ENCODE measurements at regions not wholly inside any gene's neighbourhood (a gene's known extent, or its start where the extent isn't known, plus 50 kb on each side); places are given as distances from the start of the nearest gene placed in this dataset.

DNA sequence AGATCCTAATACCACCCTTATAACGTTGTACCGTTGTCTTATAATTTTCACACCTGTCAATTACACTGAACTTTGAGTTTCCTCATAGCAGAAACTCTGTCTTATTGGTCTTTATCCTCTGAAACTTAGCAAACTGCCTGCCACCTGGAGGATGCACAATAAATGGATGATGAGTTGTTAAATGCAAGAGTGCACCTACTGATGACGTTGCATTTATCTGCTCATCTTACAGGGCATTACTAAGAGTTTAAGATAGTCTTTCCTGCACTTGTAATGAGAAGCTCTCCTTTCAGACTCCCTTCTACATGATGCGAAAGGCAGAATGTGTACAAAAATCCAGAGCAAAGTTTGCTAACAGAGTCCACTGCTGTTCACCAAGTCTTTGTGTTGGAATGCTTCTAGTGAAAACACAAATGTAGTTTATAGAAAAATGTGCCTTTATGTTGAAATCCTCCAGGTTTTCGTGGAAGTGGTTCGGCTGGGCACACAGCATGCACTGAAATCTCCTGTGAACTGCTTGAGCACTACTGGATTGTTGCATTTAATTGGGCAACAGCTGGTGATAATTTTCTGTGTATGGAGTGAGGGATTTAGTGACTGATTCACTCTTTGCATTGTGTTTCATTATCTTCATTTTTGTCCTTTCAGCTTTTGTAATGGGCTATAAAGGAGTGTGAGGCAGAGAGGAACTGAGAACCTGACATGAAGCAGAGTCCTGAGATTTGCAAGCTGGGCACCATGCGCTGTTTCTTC is 665.8 kb upstream of the ID2 start:
- no peaks in the 10 kb centered on the region for H3K9me3 ChIP-seq (ENCODE audit: control insufficient read depth, low read depth, low read length)
- WGBS (ENCODE audit: insufficient coverage, low lambda C conversion rate), result 67% methylated on average over 1 of the region's 7 CpGs
- no peak overlapping the region for H3K4me3 ChIP-seq (ENCODE audit: low read length)
- H3K36me3 ChIP-seq (ENCODE audit: control insufficient read depth, insufficient read depth, low read length), result no peaks in the 10 kb centered on the region
- DNase-seq, result peak in 1 of 2 donors; percentile 27
- H3K27me3 ChIP-seq (ENCODE audit: control insufficient read depth, insufficient read depth, low read length), result no peaks in the 10 kb centered on the region
- H3K27ac ChIP-seq (ENCODE audit: low read length), result no peak overlapping the region
- no peaks in the 10 kb centered on the region for H3K4me1 ChIP-seq (ENCODE audit: control insufficient read depth, insufficient read depth, low read length)

DNA sequence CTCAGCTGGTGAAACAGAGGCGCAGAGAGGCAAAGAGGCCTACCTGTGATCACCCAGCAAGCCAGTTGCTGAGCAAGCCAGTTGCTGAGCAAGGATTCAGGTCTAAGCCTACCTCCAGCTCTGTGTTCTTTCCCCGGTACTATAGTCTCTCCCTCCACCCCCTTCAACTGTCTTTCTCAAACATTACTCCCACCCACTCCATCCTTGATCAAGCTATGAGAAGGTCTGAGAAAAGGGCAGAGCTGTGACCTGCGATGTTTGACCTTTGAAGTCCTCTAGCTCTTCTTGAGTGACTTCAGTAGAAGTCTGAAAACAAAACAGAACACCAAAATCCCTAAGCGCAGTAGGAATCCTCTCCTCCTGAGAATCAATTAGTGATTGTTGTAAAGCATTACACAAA is 665.2 kb upstream of the ID2 start:
- no peaks in the 10 kb centered on the region for H3K4me1 ChIP-seq (ENCODE audit: control insufficient read depth, insufficient read depth, low read length)
- no peaks in the 10 kb centered on the region for H3K27me3 ChIP-seq (ENCODE audit: control insufficient read depth, insufficient read depth, low read length)
- DNase-seq, result no peak
- H3K27ac ChIP-seq (ENCODE audit: low read length), result no peak overlapping the region
- no peak overlapping the region for H3K4me3 ChIP-seq (ENCODE audit: low read length)
- WGBS (ENCODE audit: insufficient coverage, low lambda C conversion rate), result no CpG with 5 or more reads among the region's 4 CpGs
- H3K36me3 ChIP-seq (ENCODE audit: control insufficient read depth, insufficient read depth, low read length), result no peaks in the 10 kb centered on the region
- H3K9me3 ChIP-seq (ENCODE audit: control insufficient read depth, low read depth, low read length), result no peaks in the 10 kb centered on the region

DNA sequence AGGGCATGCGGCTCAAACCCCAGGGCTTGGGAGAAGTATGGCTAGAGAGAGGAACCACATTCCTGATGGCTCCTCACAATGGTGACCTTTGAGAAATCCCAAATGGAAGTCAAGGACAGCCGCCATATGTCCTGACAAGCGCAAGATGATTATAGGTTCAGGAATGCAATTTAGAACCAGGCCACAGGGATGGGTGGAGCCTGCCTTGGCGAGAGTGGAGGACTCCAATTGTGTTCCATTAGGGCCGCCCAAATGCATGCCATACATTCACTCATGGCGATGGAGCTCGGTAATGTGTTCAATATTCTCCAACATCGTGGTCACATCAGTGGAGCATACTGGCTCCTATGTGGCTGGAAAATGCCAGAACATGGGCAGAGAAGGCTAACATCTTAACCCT is 662.9 kb upstream of the ID2 start:
- no peak for DNase-seq
- no peak overlapping the region for H3K4me3 ChIP-seq (ENCODE audit: low read length)
- 100% methylated on average over 1 of the region's 8 CpGs for WGBS (ENCODE audit: insufficient coverage, low lambda C conversion rate)
- no peaks in the 10 kb centered on the region for H3K27me3 ChIP-seq (ENCODE audit: control insufficient read depth, insufficient read depth, low read length)
- no peaks in the 10 kb centered on the region for H3K4me1 ChIP-seq (ENCODE audit: control insufficient read depth, insufficient read depth, low read length)
- H3K36me3 ChIP-seq (ENCODE audit: control insufficient read depth, insufficient read depth, low read length), result no peaks in the 10 kb centered on the region
- H3K27ac ChIP-seq (ENCODE audit: low read length), result no peak overlapping the region
- H3K9me3 ChIP-seq (ENCODE audit: control insufficient read depth, low read depth, low read length), result no peaks in the 10 kb centered on the region

DNA sequence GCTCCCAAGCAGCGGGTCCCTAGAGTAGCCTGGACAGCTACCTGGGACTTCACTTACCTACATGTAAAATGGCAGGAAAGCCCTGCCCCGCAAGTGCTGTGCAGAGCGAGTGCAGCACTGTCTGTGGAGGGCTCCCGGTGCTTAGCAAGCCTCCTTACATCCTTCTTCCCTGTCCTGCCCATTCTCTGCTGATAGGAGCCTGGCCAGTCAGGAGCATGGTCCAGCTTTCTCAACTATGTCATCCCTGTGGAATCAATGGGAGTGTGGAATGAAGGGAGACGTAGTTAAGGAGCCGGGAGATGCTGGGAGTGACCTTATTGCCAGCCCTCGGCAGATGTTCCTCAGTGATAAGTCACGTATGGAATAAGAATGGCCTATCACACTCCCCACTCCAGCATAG is 661.9 kb upstream of the ID2 start:
- no peaks in the 10 kb centered on the region for H3K36me3 ChIP-seq (ENCODE audit: control insufficient read depth, insufficient read depth, low read length)
- WGBS (ENCODE audit: insufficient coverage, low lambda C conversion rate), result 60% methylated on average over 1 of the region's 8 CpGs

DNA sequence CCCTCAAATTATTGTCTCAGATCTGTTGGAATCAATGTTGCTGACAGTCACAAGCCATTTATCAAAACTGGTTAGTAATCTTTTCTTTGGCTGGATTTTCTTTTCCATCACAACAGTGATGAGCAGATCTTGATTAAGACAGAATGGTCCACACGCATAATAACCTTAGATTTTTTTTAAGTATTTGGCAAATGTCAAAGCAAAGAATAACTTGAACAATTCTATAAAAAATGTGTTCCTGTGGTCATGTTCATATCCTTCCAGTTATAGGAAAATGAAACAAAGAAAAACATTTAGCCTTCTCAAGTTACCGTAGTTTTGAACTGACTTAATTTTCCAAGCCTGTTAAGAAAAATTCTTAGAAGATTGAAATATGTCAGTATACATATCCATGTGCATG is 659.9 kb upstream of the ID2 start:
- Histone ChIP-seq H3K4me3 (ENCODE audit: low read length) (no peak overlapping the region), H3K4me1 (ENCODE audit: control insufficient read depth, insufficient read depth, low read length) (no peaks in the 10 kb centered on the region), H3K9me3 (ENCODE audit: control insufficient read depth, low read depth, low read length) (no peaks in the 10 kb centered on the region), H3K27me3 (ENCODE audit: control insufficient read depth, insufficient read depth, low read length) (no peaks in the 10 kb centered on the region), H3K27ac (ENCODE audit: low read length) (no peak overlapping the region), H3K36me3 (ENCODE audit: control insufficient read depth, insufficient read depth, low read length) (no peaks in the 10 kb centered on the region)
- WGBS (ENCODE audit: insufficient coverage, low lambda C conversion rate), result 100% methylated on average over 2 of the region's 2 CpGs
- DNase-seq, result no peak

More for the DNA sequence above, 661.9 kb upstream of the ID2 start:
- no peak for DNase-seq
- H3K27ac ChIP-seq (ENCODE audit: low read length), result no peak overlapping the region
- no peaks in the 10 kb centered on the region for H3K27me3 ChIP-seq (ENCODE audit: control insufficient read depth, insufficient read depth, low read length)
- H3K4me1 ChIP-seq (ENCODE audit: control insufficient read depth, insufficient read depth, low read length), result no peaks in the 10 kb centered on the region
- H3K9me3 ChIP-seq (ENCODE audit: control insufficient read depth, low read depth, low read length), result no peaks in the 10 kb centered on the region
- no peak overlapping the region for H3K4me3 ChIP-seq (ENCODE audit: low read length)

DNA sequence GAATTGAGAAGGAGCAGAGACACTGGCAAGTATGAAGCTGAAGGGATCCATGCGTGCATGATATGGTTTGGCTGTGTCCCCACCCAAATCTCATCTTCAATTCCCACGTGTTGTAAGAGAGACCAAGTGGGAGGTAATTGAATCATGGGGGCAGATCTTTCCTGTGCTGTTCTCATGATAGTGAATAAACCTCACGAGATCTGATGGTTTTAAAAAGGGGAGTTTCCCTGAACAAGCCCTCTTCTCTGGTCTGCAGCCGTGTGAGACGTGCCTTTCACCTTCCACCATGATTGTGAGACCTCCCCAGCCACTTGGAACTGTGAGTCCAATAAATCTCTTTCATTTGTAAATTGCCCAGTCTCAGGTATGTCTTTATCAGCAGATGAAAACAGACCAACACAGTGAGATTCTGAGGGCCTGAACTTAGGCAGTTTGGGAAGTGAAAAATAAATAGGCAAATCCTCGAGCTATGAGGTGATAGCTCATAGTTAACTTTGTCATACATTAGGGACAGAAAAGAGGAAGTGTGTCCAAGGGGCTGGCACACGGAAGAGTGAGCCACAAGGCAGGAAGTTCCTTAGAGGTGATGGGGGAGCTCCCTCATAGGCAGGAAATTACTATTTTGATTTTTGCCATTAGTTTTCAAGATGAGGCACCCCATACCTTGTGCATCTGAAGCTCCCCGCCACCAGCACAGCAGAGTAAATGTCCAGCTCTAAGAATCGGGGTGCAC is 658.8 kb upstream of the ID2 start:
- DNase-seq, result no peak
- Histone ChIP-seq H3K27me3 (ENCODE audit: control insufficient read depth, insufficient read depth, low read length) (no peaks in the 10 kb centered on the region), H3K36me3 (ENCODE audit: control insufficient read depth, insufficient read depth, low read length) (no peaks in the 10 kb centered on the region), H3K4me3 (ENCODE audit: low read length) (no peak overlapping the region), H3K4me1 (ENCODE audit: control insufficient read depth, insufficient read depth, low read length) (no peaks in the 10 kb centered on the region), H3K9me3 (ENCODE audit: control insufficient read depth, low read depth, low read length) (no peaks in the 10 kb centered on the region), H3K27ac (ENCODE audit: low read length) (no peak overlapping the region)
- WGBS (ENCODE audit: insufficient coverage, low lambda C conversion rate), result 100% methylated on average over 1 of the region's 9 CpGs

DNA sequence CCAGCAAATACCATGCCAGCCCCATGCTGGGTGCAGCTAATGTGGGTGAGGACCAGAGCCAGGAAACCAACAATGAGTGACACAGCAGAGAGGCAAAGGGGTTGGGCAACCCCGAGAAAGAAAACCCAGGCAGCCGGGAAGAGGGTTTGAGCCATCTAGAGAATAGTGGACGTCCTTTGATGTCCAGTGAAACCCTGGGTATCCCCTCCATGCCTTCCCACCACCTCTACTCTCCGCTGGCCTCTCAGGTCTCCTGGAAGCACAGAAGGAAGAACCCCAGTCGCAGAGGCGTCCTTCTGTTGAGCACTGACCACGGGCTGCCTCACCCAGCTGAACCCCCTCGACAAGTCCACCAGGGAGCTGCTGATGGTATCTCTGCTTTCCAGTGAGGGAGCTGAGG is 657.4 kb upstream of the ID2 start:
- no peaks in the 10 kb centered on the region for H3K9me3 ChIP-seq (ENCODE audit: control insufficient read depth, low read depth, low read length)
- no peaks in the 10 kb centered on the region for H3K4me1 ChIP-seq (ENCODE audit: control insufficient read depth, insufficient read depth, low read length)
- no peaks in the 10 kb centered on the region for H3K36me3 ChIP-seq (ENCODE audit: control insufficient read depth, insufficient read depth, low read length)
- no CpG with 5 or more reads among the region's 8 CpGs for WGBS (ENCODE audit: insufficient coverage, low lambda C conversion rate)
- H3K27me3 ChIP-seq (ENCODE audit: control insufficient read depth, insufficient read depth, low read length), result no peaks in the 10 kb centered on the region
- no peak overlapping the region for H3K27ac ChIP-seq (ENCODE audit: low read length)
- no peak overlapping the region for H3K4me3 ChIP-seq (ENCODE audit: low read length)
- DNase-seq, result no peak

DNA sequence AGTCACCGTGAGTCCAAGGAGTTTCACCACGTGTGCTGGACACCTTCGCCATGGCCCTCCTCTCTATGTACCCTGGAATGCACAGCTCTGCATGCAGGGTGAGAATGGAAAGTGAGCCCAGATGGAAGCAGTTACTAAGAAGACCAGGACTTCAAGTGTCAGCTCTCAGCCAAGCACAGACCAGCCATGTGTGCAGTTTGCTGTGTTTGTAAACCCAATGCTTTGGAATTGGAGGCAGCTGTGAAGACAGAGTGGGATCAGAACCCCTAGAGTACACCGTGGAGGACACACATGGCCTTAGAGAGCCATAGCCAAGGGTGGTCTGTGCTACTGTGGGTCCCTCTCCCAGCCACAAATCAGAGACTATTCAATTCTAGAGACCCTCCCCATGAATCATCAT is 655.5 kb upstream of the ID2 start:
- Histone ChIP-seq H3K4me1 (ENCODE audit: control insufficient read depth, insufficient read depth, low read length) (no peaks in the 10 kb centered on the region), H3K27ac (ENCODE audit: low read length) (no peak overlapping the region), H3K27me3 (ENCODE audit: control insufficient read depth, insufficient read depth, low read length) (no peaks in the 10 kb centered on the region), H3K4me3 (ENCODE audit: low read length) (no peak overlapping the region), H3K9me3 (ENCODE audit: control insufficient read depth, low read depth, low read length) (no peaks in the 10 kb centered on the region), H3K36me3 (ENCODE audit: control insufficient read depth, insufficient read depth, low read length) (no peaks in the 10 kb centered on the region)
- WGBS (ENCODE audit: insufficient coverage, low lambda C conversion rate), result no CpG with 5 or more reads among the region's 4 CpGs
- no peak for DNase-seq

DNA sequence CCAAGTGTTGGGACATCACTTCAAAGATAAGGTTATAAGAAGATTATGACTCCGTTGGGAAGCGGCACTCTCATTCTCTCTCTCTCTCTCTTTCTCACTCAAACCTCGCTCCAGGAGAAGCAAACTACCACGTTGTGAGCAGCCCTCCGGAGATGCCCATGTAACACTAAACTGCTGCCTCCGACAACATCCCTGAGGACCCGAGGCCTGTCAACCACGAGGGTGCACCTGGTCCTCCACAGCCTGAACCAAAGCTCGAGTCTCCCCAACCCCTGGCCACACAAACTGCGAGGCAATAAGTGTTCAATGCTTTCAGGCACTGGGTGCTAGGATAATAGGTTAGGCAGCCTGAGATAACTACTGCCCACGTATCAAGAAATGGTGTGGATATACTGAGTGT is 654.5 kb upstream of the ID2 start:
- Histone ChIP-seq H3K9me3 (ENCODE audit: control insufficient read depth, low read depth, low read length) (no peaks in the 10 kb centered on the region), H3K4me1 (ENCODE audit: control insufficient read depth, insufficient read depth, low read length) (no peaks in the 10 kb centered on the region), H3K36me3 (ENCODE audit: control insufficient read depth, insufficient read depth, low read length) (no peaks in the 10 kb centered on the region), H3K27ac (ENCODE audit: low read length) (no peak overlapping the region), H3K27me3 (ENCODE audit: control insufficient read depth, insufficient read depth, low read length) (no peaks in the 10 kb centered on the region), H3K4me3 (ENCODE audit: low read length) (no peak overlapping the region)
- WGBS (ENCODE audit: insufficient coverage, low lambda C conversion rate), result no CpG with 5 or more reads among the region's 11 CpGs
- no peak for DNase-seq

DNA sequence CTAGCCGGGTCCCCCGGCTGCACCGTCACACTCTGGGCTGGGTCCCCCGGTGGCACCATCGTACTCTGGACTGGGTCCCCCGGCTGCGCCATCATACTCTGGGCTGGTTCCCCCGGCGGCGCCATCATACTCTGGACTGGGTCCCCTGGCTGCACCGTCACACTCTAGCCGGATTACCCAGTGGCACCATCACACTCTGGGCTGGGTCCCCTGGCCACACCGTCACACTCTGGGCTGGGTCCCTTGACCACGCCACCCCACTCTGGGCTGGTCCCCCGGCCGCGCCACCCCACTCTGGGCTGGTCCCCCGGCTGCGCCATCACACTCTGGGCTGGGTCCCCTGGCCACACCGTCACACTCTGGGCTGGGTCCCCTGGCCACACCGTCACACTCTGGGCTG is 653.8 kb upstream of the ID2 start:
- DNase-seq, result no peak
- no peak overlapping the region for H3K27ac ChIP-seq (ENCODE audit: low read length)
- H3K36me3 ChIP-seq (ENCODE audit: control insufficient read depth, insufficient read depth, low read length), result no peaks in the 10 kb centered on the region
- H3K9me3 ChIP-seq (ENCODE audit: control insufficient read depth, low read depth, low read length), result no peaks in the 10 kb centered on the region
- H3K4me1 ChIP-seq (ENCODE audit: control insufficient read depth, insufficient read depth, low read length), result no peaks in the 10 kb centered on the region
- no peak overlapping the region for H3K4me3 ChIP-seq (ENCODE audit: low read length)
- WGBS (ENCODE audit: insufficient coverage, low lambda C conversion rate), result no CpG with 5 or more reads among the region's 21 CpGs
- H3K27me3 ChIP-seq (ENCODE audit: control insufficient read depth, insufficient read depth, low read length), result no peaks in the 10 kb centered on the region

DNA sequence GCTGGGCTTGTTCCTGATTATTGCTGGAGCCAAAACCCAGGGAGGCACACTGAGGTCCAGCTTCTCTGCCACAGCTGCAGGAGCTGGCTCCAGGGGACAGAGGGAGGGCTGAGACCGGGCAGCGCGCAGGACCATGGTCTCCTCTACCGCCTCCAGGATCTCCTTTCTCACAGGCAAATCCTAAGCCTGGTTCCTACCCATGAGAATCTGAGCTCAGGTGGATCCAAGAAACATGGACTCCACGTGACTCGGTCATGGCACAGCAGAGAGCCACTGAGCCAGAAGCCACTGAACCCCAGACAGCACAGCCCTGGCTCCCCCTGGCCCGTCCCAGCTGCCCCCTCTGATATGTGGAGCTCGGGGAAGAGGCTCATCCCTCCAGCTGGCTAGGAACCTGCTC is 653.4 kb upstream of the ID2 start:
- H3K9me3 ChIP-seq (ENCODE audit: control insufficient read depth, low read depth, low read length), result no peaks in the 10 kb centered on the region
- no peak for DNase-seq
- no peak overlapping the region for H3K27ac ChIP-seq (ENCODE audit: low read length)
- no peak overlapping the region for H3K4me3 ChIP-seq (ENCODE audit: low read length)
- H3K4me1 ChIP-seq (ENCODE audit: control insufficient read depth, insufficient read depth, low read length), result no peaks in the 10 kb centered on the region
- no peaks in the 10 kb centered on the region for H3K36me3 ChIP-seq (ENCODE audit: control insufficient read depth, insufficient read depth, low read length)
- no CpG with 5 or more reads among the region's 8 CpGs for WGBS (ENCODE audit: insufficient coverage, low lambda C conversion rate)
- no peaks in the 10 kb centered on the region for H3K27me3 ChIP-seq (ENCODE audit: control insufficient read depth, insufficient read depth, low read length)
